H9 (cell line): ENCODE measurements at regions not wholly inside any gene's neighbourhood (a gene's known extent, or its start where the extent isn't known, plus 50 kb on each side); places are given as distances from the start of the nearest gene placed in this dataset.

Experiments used
- DNase-seq: peaks from one replicate; pipeline ENCODE4 v3.0.0-alpha.2; 2017
- H2AFZ ChIP-seq: one replicate; pipeline ENCODE4 v1.6.1; 2013; ENCODE audit warnings: mild to moderate bottlenecking, low read length, control low read depth, moderate library complexity
- H2AK5ac ChIP-seq: 2 replicates; pipeline ENCODE4 v1.6.1; 2013; ENCODE audit warnings: low read length, control low read depth, mixed read lengths; ENCODE audit not compliant: insufficient read length
- H2BK120ac ChIP-seq: one replicate; pipeline ENCODE4 v1.6.1; 2013; ENCODE audit warnings: low read depth, mild to moderate bottlenecking, low read length, control low read depth, inconsistent platforms; ENCODE audit not compliant: poor library complexity, severe bottlenecking
- H2BK12ac ChIP-seq: 2 replicates; pipeline ENCODE4 v1.6.1; 2013; ENCODE audit warnings: low read length, control low read depth, mixed read lengths, low read depth; ENCODE audit not compliant: insufficient read length
- H2BK15ac ChIP-seq: 2 replicates; pipeline ENCODE4 v1.6.1; 2013; ENCODE audit warnings: low read depth, low read length, control low read depth
- H2BK20ac ChIP-seq: one replicate; pipeline ENCODE4 v1.6.1; 2013; ENCODE audit warnings: low read depth, mild to moderate bottlenecking, low read length, control low read depth, inconsistent platforms; ENCODE audit not compliant: poor library complexity, severe bottlenecking
- H2BK5ac ChIP-seq: 2 replicates; pipeline ENCODE4 v1.6.1; 2013; ENCODE audit warnings: low read length, control low read depth, mixed read lengths; ENCODE audit not compliant: insufficient read length
- H3K14ac ChIP-seq: 2 replicates; pipeline ENCODE4 v1.6.1; 2013; ENCODE audit warnings: low read length, control low read depth; ENCODE audit not compliant: insufficient read depth
- H3K18ac ChIP-seq: 2 replicates; pipeline ENCODE4 v1.6.1; 2013; ENCODE audit warnings: low read depth, mild to moderate bottlenecking, mixed read lengths, low read length, control low read depth; ENCODE audit not compliant: insufficient read length
- H3K23ac ChIP-seq: 2 replicates; pipeline ENCODE4 v1.6.1; 2013; ENCODE audit warnings: low read length, control low read depth, mixed read lengths, low read depth; ENCODE audit not compliant: insufficient read length
- H3K23me2 ChIP-seq: 2 replicates; pipeline ENCODE4 v1.6.1; 2013; ENCODE audit warnings: low read depth, mild to moderate bottlenecking, mixed read lengths, low read length, control low read depth; ENCODE audit not compliant: insufficient read length, poor library complexity, severe bottlenecking
- H3K27ac ChIP-seq: 2 replicates; pipeline ENCODE4 v1.5.1; 2013; ENCODE audit warnings: low read length, control low read depth, mixed read lengths, low read depth; ENCODE audit not compliant: insufficient read length
- H3K27me3 ChIP-seq: 2 replicates; pipeline ENCODE4 v1.6.1; 2013; ENCODE audit warnings: low read length, control low read depth, inconsistent platforms; ENCODE audit not compliant: insufficient read depth
- H3K4ac ChIP-seq: 2 replicates; pipeline ENCODE4 v1.6.1; 2013; ENCODE audit warnings: low read depth, mild to moderate bottlenecking, control low read depth, inconsistent platforms, low read length, moderate library complexity
- H3K4me1 ChIP-seq: 2 replicates; pipeline ENCODE4 v1.6.1; 2013; ENCODE audit warnings: low read length, control low read depth, inconsistent platforms; ENCODE audit not compliant: insufficient read depth
- H3K4me2 ChIP-seq: 2 replicates; pipeline ENCODE4 v1.6.1; 2013; ENCODE audit warnings: low read length, control low read depth, mixed read lengths; ENCODE audit not compliant: insufficient read length, insufficient read depth
- H3K56ac ChIP-seq: 2 replicates; pipeline ENCODE4 v1.6.1; 2013; ENCODE audit warnings: low read depth, mild to moderate bottlenecking, mixed read lengths, low read length, control low read depth; ENCODE audit not compliant: insufficient read length
- H3K79me1 ChIP-seq: 2 replicates; pipeline ENCODE4 v1.6.1; 2013; ENCODE audit warnings: low read depth, mild to moderate bottlenecking, moderate library complexity, low read length, control low read depth, inconsistent platforms; ENCODE audit not compliant: insufficient read depth, poor library complexity, severe bottlenecking
- H3K79me2 ChIP-seq: 2 replicates; pipeline ENCODE4 v1.6.1; 2013; ENCODE audit warnings: low read length, control low read depth, inconsistent platforms; ENCODE audit not compliant: insufficient read depth
- H3K9ac ChIP-seq: 2 replicates; pipeline ENCODE4 v1.6.1; 2013; ENCODE audit warnings: low read length, control low read depth, mixed read lengths; ENCODE audit not compliant: insufficient read length; ENCODE audit errors: extremely low read depth
- H3K9me3 ChIP-seq: one replicate; pipeline ENCODE4 v1.6.1; 2013; ENCODE audit warnings: low read depth, low read length, inconsistent platforms; ENCODE audit not compliant: control insufficient read depth
- H3T11ph ChIP-seq: one replicate; pipeline ENCODE4 v1.6.1; 2013; ENCODE audit warnings: mild to moderate bottlenecking, low read length, control low read depth, inconsistent platforms
- H4K20me1 ChIP-seq: one replicate; pipeline ENCODE4 v1.6.1; 2013; ENCODE audit not compliant: control insufficient read depth, insufficient read length, insufficient read depth
- H4K5ac ChIP-seq: 2 replicates; pipeline ENCODE4 v1.6.1; 2013; ENCODE audit warnings: low read depth, mild to moderate bottlenecking, mixed read lengths, low read length, control low read depth; ENCODE audit not compliant: insufficient read length
- H4K8ac ChIP-seq: replicated peaks from 2 replicates; pipeline ENCODE4 v1.6.1; 2013; ENCODE audit warnings: low read length, control low read depth, mixed read lengths, low read depth; ENCODE audit not compliant: insufficient read length
- H4K91ac ChIP-seq: 2 replicates; pipeline ENCODE4 v1.6.1; 2013; ENCODE audit warnings: low read depth, mild to moderate bottlenecking, moderate library complexity, mixed read lengths, low read length, control low read depth; ENCODE audit not compliant: insufficient read length
- H3K27ac Mint-ChIP-seq, 3 experiments: 2 replicates in 2 of 3; 3 replicates in 1 of 3; pipeline ENCODE4 v1.8.0; 2020 to 2021; ENCODE audit warnings: mixed read lengths in 3 of 3, mild to moderate bottlenecking in 1 of 3, moderate library complexity in 1 of 3
- H3K27me3 Mint-ChIP-seq: 2 replicates; pipeline ENCODE4 v1.8.0; 2021; ENCODE audit warnings: low read depth, mild to moderate bottlenecking, moderate library complexity, mixed read lengths
- H3K36me3 Mint-ChIP-seq, 3 experiments: 2 replicates in 2 of 3; 3 replicates in 1 of 3; pipeline ENCODE4 v1.8.0; 2020 to 2021; ENCODE audit warnings: low read depth in 3 of 3, mixed read lengths in 3 of 3; ENCODE audit not compliant: insufficient read depth in 1 of 3
- H3K4me1 Mint-ChIP-seq, 2 experiments: 2 replicates each; pipeline ENCODE4 v1.8.0; 2020; ENCODE audit warnings: mixed read lengths in 2 of 2
- H3K4me3 Mint-ChIP-seq, 2 experiments: 2 replicates in 1 of 2; 3 replicates in 1 of 2; pipeline ENCODE4 v1.8.0; 2020 to 2021; ENCODE audit warnings: mild to moderate bottlenecking in 2 of 2, mixed read lengths in 2 of 2, moderate library complexity in 1 of 2
- H3K9me3 Mint-ChIP-seq, 2 experiments: 2 replicates in 1 of 2; 3 replicates in 1 of 2; pipeline ENCODE4 v1.8.0; 2020; ENCODE audit warnings: mild to moderate bottlenecking in 2 of 2, mixed read lengths in 2 of 2, moderate library complexity in 1 of 2
- WGBS: extraction: QIAGEN DNeasy Blood & Tissue Kit; methylation state at CpG from one replicate; pipeline ENCODE4 v1.1.7; 2013; ENCODE audit warnings: missing lambda C conversion rate, low lambda C conversion rate, mixed read lengths; ENCODE audit not compliant: insufficient read length; ENCODE audit errors: extremely low coverage; 5-methylcytosine and 5-hydroxymethylcytosine counted together
- TF ChIP-seq, protein P1 (sequence below): fragments of 200-600 bp; sonication (generic); conservative IDR thresholded peaks from 3 replicates; pipeline ENCODE4 v1.8.0; 2021; ENCODE audit warnings: antibody characterized with exemption, mild to moderate bottlenecking

DNA sequence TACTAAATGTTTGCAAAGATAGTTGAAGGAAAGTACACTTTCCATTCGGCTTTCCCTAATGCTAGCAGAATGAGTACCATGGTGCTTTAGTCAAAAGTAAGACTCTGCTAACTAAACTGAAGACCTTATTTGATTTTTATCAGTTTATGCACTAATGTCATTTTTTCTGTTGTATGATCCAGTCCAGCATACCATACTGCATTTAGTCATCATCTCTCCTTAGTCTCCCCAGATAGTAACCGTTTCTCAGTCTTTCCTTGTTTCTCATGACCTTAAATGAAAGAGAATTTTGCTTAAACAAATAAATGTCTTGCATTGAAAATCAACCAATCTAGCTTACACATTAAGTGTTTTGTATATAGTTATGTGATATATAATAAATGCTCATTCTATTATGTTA is 529.5 kb upstream of the SEMA3D start:
- H3K27me3 ChIP-seq = no peaks in the 10 kb centered on the region
- H3T11ph ChIP-seq = no peak overlapping the region
- no peak overlapping the region for H3K4me3 Mint-ChIP-seq
- H3K27me3 Mint-ChIP-seq = no peaks in the 10 kb centered on the region
- H2AK5ac ChIP-seq = no peak overlapping the region
- no peak overlapping the region for H2BK20ac ChIP-seq
- H3K79me1 ChIP-seq = no peaks in the 10 kb centered on the region
- H2BK120ac ChIP-seq = no peak overlapping the region
- H2BK15ac ChIP-seq = no peak overlapping the region
- no peak for DNase-seq
- no CpG with 5 or more reads among the region's 2 CpGs for WGBS
- H2AFZ ChIP-seq = no peak overlapping the region
- no peaks in the 10 kb centered on the region for H3K79me2 ChIP-seq
- H3K4ac ChIP-seq = no peak overlapping the region
- H3K14ac ChIP-seq = no peak overlapping the region
- no peak overlapping the region for H4K5ac ChIP-seq
- H3K9ac ChIP-seq = no peak overlapping the region
- no peak overlapping the region for H4K91ac ChIP-seq
- TF ChIP-seq, protein P1, sequence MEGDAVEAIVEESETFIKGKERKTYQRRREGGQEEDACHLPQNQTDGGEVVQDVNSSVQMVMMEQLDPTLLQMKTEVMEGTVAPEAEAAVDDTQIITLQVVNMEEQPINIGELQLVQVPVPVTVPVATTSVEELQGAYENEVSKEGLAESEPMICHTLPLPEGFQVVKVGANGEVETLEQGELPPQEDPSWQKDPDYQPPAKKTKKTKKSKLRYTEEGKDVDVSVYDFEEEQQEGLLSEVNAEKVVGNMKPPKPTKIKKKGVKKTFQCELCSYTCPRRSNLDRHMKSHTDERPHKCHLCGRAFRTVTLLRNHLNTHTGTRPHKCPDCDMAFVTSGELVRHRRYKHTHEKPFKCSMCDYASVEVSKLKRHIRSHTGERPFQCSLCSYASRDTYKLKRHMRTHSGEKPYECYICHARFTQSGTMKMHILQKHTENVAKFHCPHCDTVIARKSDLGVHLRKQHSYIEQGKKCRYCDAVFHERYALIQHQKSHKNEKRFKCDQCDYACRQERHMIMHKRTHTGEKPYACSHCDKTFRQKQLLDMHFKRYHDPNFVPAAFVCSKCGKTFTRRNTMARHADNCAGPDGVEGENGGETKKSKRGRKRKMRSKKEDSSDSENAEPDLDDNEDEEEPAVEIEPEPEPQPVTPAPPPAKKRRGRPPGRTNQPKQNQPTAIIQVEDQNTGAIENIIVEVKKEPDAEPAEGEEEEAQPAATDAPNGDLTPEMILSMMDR = no peak
- no peak overlapping the region for H3K27ac ChIP-seq
- H2BK5ac ChIP-seq = no peak overlapping the region
- H3K27ac Mint-ChIP-seq = no peak overlapping the region; a peak in 1 of 7 replicates
- H3K23me2 ChIP-seq = no peaks in the 10 kb centered on the region
- no peak overlapping the region for H4K8ac ChIP-seq
- H3K56ac ChIP-seq = no peak overlapping the region
- no peaks in the 10 kb centered on the region for H3K4me1 ChIP-seq
- H3K36me3 Mint-ChIP-seq = no peaks in the 10 kb centered on the region
- no peak overlapping the region for H3K4me2 ChIP-seq
- H2BK12ac ChIP-seq = no peak overlapping the region
- H3K18ac ChIP-seq = no peak overlapping the region
- H3K4me1 Mint-ChIP-seq = peaks cover 4% of the 10 kb centered on the region in 2 experiments; a peak in 3 of 4 replicates
- H3K9me3 ChIP-seq = no peaks in the 10 kb centered on the region
- no peaks in the 10 kb centered on the region for H4K20me1 ChIP-seq
- H3K23ac ChIP-seq = no peak overlapping the region
- no peaks in the 10 kb centered on the region for H3K9me3 Mint-ChIP-seq
